ENCODE measurements at regions not wholly inside any gene's neighbourhood (a gene's known extent, or its start where the extent isn't known, plus 50 kb on each side); places are given as distances from the start of the nearest gene placed in this dataset.

DNA sequence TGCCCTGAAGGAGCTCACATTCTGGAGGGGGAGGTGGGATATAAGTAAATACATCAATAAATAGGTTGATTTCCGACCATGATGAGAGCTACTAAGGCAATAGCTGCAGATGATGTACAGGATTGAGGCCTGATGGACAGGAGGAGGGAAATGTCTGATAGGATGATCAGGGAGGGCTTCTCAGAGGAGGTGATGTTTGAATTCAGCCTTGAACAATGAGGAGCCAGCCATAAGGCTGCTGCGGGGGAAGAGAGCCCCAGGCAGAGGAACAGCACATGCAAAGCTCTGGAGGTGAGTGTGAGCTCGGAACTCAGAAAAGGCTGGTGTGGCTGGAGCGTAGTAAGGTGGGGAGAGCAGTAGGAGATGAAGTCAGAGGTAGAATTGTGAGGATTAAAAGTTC lies 411.7 kb downstream of the PTPRU start:
- TF ChIP-seq PATZ1 (CRISPR knock-in tag; IDR thresholded peaks at IDR 0.05; ENCODE audit: borderline replicate concordance), result no peak
- no peak for TF ChIP-seq ZNF8 (CRISPR knock-in tag; IDR thresholded peaks at IDR 0.05)
- no peak for TF ChIP-seq TOX (CRISPR knock-in tag; IDR thresholded peaks at IDR 0.05; ENCODE audit: borderline replicate concordance)
- TF ChIP-seq RARB (CRISPR knock-in tag; IDR thresholded peaks at IDR 0.05), result no peak
- TF ChIP-seq ZFP3 (CRISPR knock-in tag; IDR thresholded peaks at IDR 0.05), result no peak
- TF ChIP-seq SNAI2 (CRISPR knock-in tag; IDR thresholded peaks at IDR 0.05), result no peak
- no peak for TF ChIP-seq TSHZ2 (CRISPR knock-in tag; IDR thresholded peaks at IDR 0.05)
- ATAC-seq, result no peak

DNA sequence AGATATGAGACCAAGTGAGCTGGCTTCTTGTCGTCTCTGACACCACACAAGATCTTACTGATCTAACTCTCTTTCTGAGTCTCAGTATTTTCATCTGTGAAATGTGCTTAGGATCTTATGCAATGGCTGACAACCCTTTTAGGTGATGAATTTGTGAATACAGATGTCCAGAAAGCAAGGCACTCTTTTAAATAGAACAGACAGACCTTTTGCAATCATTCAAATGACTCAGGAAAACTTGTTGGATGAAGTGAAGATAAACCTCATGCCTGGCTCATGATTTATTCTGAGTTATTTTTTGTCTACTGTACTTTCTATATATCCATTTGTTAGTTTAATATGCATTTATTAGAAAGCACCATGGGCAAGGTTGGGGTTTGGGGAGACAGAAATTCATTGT lies 411.3 kb downstream of the PTPRU start:
- no peak for ATAC-seq

GRCh38 chr1:29646161-29646775 lies 409.9 kb downstream of the PTPRU start:
- no peak for ATAC-seq
- TF ChIP-seq ZFP30 (CRISPR knock-in tag; IDR thresholded peaks at IDR 0.05) (no peak), CSRNP3 (CRISPR knock-in tag; IDR thresholded peaks at IDR 0.05) (no peak), CREB5 (CRISPR knock-in tag; IDR thresholded peaks at IDR 0.05; ENCODE audit: low read depth) (no peak), ZNF8 (CRISPR knock-in tag; IDR thresholded peaks at IDR 0.05) (no peak), PATZ1 (CRISPR knock-in tag; IDR thresholded peaks at IDR 0.05; ENCODE audit: borderline replicate concordance) (no peak), ZNF70 (CRISPR knock-in tag; IDR thresholded peaks at IDR 0.05) (no peak), ESRRG (CRISPR knock-in tag; IDR thresholded peaks at IDR 0.05) (no peak), PPARA (CRISPR knock-in tag; IDR thresholded peaks at IDR 0.05; ENCODE audit: borderline replicate concordance) (no peak), OSR1 (CRISPR knock-in tag; IDR thresholded peaks at IDR 0.05) (no peak), TCF4 (CRISPR knock-in tag; IDR thresholded peaks at IDR 0.05; ENCODE audit: borderline replicate concordance) (no peak), RARB (CRISPR knock-in tag; IDR thresholded peaks at IDR 0.05) (no peak)
- TF ChIP-seq, protein P1, sequence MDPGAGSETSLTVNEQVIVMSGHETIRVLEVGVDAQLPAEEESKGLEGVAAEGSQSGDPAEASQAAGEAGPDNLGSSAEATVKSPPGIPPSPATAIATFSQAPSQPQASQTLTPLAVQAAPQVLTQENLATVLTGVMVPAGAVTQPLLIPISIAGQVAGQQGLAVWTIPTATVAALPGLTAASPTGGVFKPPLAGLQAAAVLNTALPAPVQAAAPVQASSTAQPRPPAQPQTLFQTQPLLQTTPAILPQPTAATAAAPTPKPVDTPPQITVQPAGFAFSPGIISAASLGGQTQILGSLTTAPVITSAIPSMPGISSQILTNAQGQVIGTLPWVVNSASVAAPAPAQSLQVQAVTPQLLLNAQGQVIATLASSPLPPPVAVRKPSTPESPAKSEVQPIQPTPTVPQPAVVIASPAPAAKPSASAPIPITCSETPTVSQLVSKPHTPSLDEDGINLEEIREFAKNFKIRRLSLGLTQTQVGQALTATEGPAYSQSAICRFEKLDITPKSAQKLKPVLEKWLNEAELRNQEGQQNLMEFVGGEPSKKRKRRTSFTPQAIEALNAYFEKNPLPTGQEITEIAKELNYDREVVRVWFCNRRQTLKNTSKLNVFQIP (CRISPR knock-in tag; IDR thresholded peaks at IDR 0.05; ENCODE audit: borderline replicate concordance, low read depth), result no peak

More for the DNA sequence above, 411.3 kb downstream of the PTPRU start:
- TF ChIP-seq TCF4 (CRISPR knock-in tag; IDR thresholded peaks at IDR 0.05; ENCODE audit: borderline replicate concordance), result no peak
- no peak for TF ChIP-seq ZNF70 (CRISPR knock-in tag; IDR thresholded peaks at IDR 0.05)
- TF ChIP-seq, protein P1 (CRISPR knock-in tag; IDR thresholded peaks at IDR 0.05; ENCODE audit: borderline replicate concordance, low read depth), result no peak
- no peak for TF ChIP-seq ZNF8 (CRISPR knock-in tag; IDR thresholded peaks at IDR 0.05)
- TF ChIP-seq ISL1 (CRISPR knock-in tag; IDR thresholded peaks at IDR 0.05), result no peak
- TF ChIP-seq CREB5 (CRISPR knock-in tag; IDR thresholded peaks at IDR 0.05; ENCODE audit: low read depth), result no peak
- no peak for TF ChIP-seq TOX (CRISPR knock-in tag; IDR thresholded peaks at IDR 0.05; ENCODE audit: borderline replicate concordance)
- TF ChIP-seq ZFP3 (CRISPR knock-in tag; IDR thresholded peaks at IDR 0.05), result no peak
- no peak for TF ChIP-seq GLIS3 (CRISPR knock-in tag; IDR thresholded peaks at IDR 0.05)
